DND-41 (cell line): ENCODE measurements at regions not wholly inside any gene's neighbourhood (a gene's known extent, or its start where the extent isn't known, plus 50 kb on each side); places are given as distances from the start of the nearest gene placed in this dataset.

Source experiments
- ATAC-seq: fragments of 200-7000 bp; cut with Tn5 transposase; 3 replicates; pipeline ENCODE4 v1.9.1; 2021; ENCODE audit warnings: low read depth; ENCODE audit not compliant: insufficient read depth
- DNase-seq: peaks from one replicate; pipeline ENCODE4 v3.0.0-alpha.2; 2020
- H2AFZ ChIP-seq: 2 replicates; pipeline ENCODE4 v1.6.0; 2012; ENCODE audit warnings: low read depth, low read length
- H3K27ac ChIP-seq: 2 replicates; pipeline ENCODE4 v1.5.1; 2012; ENCODE audit warnings: low read length, inconsistent platforms
- H3K27me3 ChIP-seq: fragments of 200-600 bp; sonication (generic); 2 replicates; pipeline ENCODE4 v1.6.0; 2012; ENCODE audit warnings: low read length, mild to moderate bottlenecking, inconsistent platforms; ENCODE audit not compliant: insufficient read depth, poor library complexity
- H3K36me3 ChIP-seq: 2 replicates; pipeline ENCODE4 v1.5.1; 2012; ENCODE audit warnings: low read length, inconsistent platforms; ENCODE audit not compliant: insufficient read depth
- H3K4me1 ChIP-seq: 2 replicates; pipeline ENCODE4 v1.5.1; 2012; ENCODE audit warnings: mild to moderate bottlenecking, low read length; ENCODE audit not compliant: insufficient read depth
- H3K4me2 ChIP-seq: 2 replicates; pipeline ENCODE4 v1.6.0; 2012; ENCODE audit warnings: mild to moderate bottlenecking, moderate library complexity, low read length, inconsistent platforms; ENCODE audit not compliant: insufficient read depth
- H3K4me3 ChIP-seq, 2 experiments: fragments of 200-600 bp in 1 of 2; shearing (Covaris generic) in 1 of 2; 2 replicates each; pipeline ENCODE4 v1.5.1; 2012 to 2016; ENCODE audit warnings: inconsistent platforms in 2 of 2, low read length in 2 of 2, mild to moderate bottlenecking in 2 of 2, low read depth in 1 of 2, moderate library complexity in 1 of 2
- H3K79me2 ChIP-seq: 2 replicates; pipeline ENCODE4 v1.6.0; 2012; ENCODE audit warnings: low read length, inconsistent platforms; ENCODE audit not compliant: insufficient read depth
- H3K9ac ChIP-seq: 2 replicates; pipeline ENCODE4 v1.6.0; 2012; ENCODE audit warnings: low read depth, mild to moderate bottlenecking, inconsistent platforms, low read length, moderate library complexity
- H3K9me3 ChIP-seq: 2 replicates; pipeline ENCODE4 v1.5.1; 2012; ENCODE audit warnings: low read length, moderate library complexity, mild to moderate bottlenecking, inconsistent platforms; ENCODE audit not compliant: insufficient read depth, severe bottlenecking
- H4K20me1 ChIP-seq: 2 replicates; pipeline ENCODE4 v1.6.0; 2012; ENCODE audit warnings: low read length; ENCODE audit not compliant: insufficient read depth
- CTCF ChIP-seq: IDR thresholded peaks from 2 replicates; pipeline ENCODE4 v1.5.1; 2012; ENCODE audit warnings: borderline replicate concordance, low read length, moderate library complexity, mild to moderate bottlenecking; ENCODE audit not compliant: poor library complexity, severe bottlenecking; ENCODE audit errors: extremely low read depth
- EZH2 ChIP-seq: IDR thresholded peaks from 3 replicates; pipeline ENCODE4 v1.6.1; 2012; ENCODE audit warnings: borderline replicate concordance, low read depth, mild to moderate bottlenecking, moderate library complexity, low read length, inconsistent platforms; ENCODE audit not compliant: severe bottlenecking

GRCh38 chr6:6409397-6410030 is 89.1 kb upstream of the F13A1 start:
- TF ChIP-seq EZH2 (no peak), CTCF (no peak)
- Histone ChIP-seq H3K9ac (no peak overlapping the region), H3K4me3 (no peak overlapping the region), H2AFZ (no peak overlapping the region), H3K9me3 (no peaks in the 10 kb centered on the region), H3K36me3 (no peaks in the 10 kb centered on the region), H3K27ac (no peak overlapping the region), H3K4me1 (no peaks in the 10 kb centered on the region), H3K4me2 (no peak overlapping the region), H3K27me3 (peaks cover 12% of the 10 kb centered on the region), H3K79me2 (no peaks in the 10 kb centered on the region), H4K20me1 (no peaks in the 10 kb centered on the region)
- DNase-seq (no peak), ATAC-seq (no peak)

GRCh38 chr6:6411115-6411514 is 90.7 kb upstream of the F13A1 start:
- no peak for DNase-seq
- Histone ChIP-seq H3K27me3 (peaks cover 12% of the 10 kb centered on the region), H3K4me2 (no peak overlapping the region), H3K9me3 (no peaks in the 10 kb centered on the region), H3K79me2 (no peaks in the 10 kb centered on the region), H3K36me3 (no peaks in the 10 kb centered on the region), H3K4me3 (no peak overlapping the region), H2AFZ (no peak overlapping the region), H4K20me1 (no peaks in the 10 kb centered on the region), H3K4me1 (no peaks in the 10 kb centered on the region), H3K27ac (no peak overlapping the region), H3K9ac (no peak overlapping the region)
- no peak for ATAC-seq
- TF ChIP-seq CTCF (no peak), EZH2 (no peak)

- Histone ChIP-seq H3K4me1 (no peaks in the 10 kb centered on the region), H2AFZ (no peak overlapping the region), H3K4me2 (no peak overlapping the region), H3K9ac (no peak overlapping the region), H3K79me2 (no peaks in the 10 kb centered on the region), H4K20me1 (no peaks in the 10 kb centered on the region), H3K27me3 (peaks cover 9% of the 10 kb centered on the region), H3K9me3 (no peaks in the 10 kb centered on the region), H3K27ac (no peak overlapping the region), H3K4me3 (no peak overlapping the region), H3K36me3 (no peaks in the 10 kb centered on the region)
- TF ChIP-seq EZH2 (no peak), CTCF (no peak)
- no peak for ATAC-seq
- no peak for DNase-seq
Measured at GRCh38 chr6:6412221-6412620, 91.8 kb upstream of the F13A1 start.
